Nephron (organoid): ENCODE measurements at regions not wholly inside any gene's neighbourhood (a gene's known extent, or its start where the extent isn't known, plus 50 kb on each side); places are given as distances from the start of the nearest gene placed in this dataset.

Experiments
- H3K27ac Mint-ChIP-seq, 3 experiments: 2 replicates each; pipeline ENCODE4 v1.8.0; 2020; ENCODE audit warnings: mixed read lengths in 3 of 3, mild to moderate bottlenecking in 2 of 3, moderate library complexity in 1 of 3
- H3K27me3 Mint-ChIP-seq: 2 replicates; pipeline ENCODE4 v1.8.0; 2021; ENCODE audit warnings: low read depth, mild to moderate bottlenecking, moderate library complexity, mixed read lengths
- H3K36me3 Mint-ChIP-seq: 2 replicates; pipeline ENCODE4 v1.8.0; 2020; ENCODE audit warnings: low read depth, mixed read lengths
- H3K4me1 Mint-ChIP-seq: 2 replicates; pipeline ENCODE4 v1.8.0; 2020; ENCODE audit warnings: mixed read lengths
- H3K4me3 Mint-ChIP-seq, 3 experiments: 2 replicates each; pipeline ENCODE4 v1.8.0; 2020; ENCODE audit warnings: mild to moderate bottlenecking in 3 of 3, mixed read lengths in 3 of 3, moderate library complexity in 2 of 3
- H3K9me3 Mint-ChIP-seq: 2 replicates; pipeline ENCODE4 v1.8.0; 2020; ENCODE audit warnings: mixed read lengths
- CTCF ChIP-seq, 3 experiments: fragments of 200-600 bp; sonication (generic); IDR thresholded peaks; one replicate each; pipeline ENCODE4 v1.5.0; 2021; ENCODE audit warnings: antibody characterized with exemption in 3 of 3; ENCODE audit not compliant: unreplicated experiment in 3 of 3

GRCh38 chr20:52494244-52494643 is 302.7 kb upstream of the ZFP64 start:
- no peak for TF ChIP-seq CTCF (IDR thresholded peaks at IDR 0.05; ENCODE audit: unreplicated experiment in 3 of 3)
- Mint-ChIP-seq H3K27ac (peak overlapping the region; percentile 37 to 41 (median 40)), H3K4me1 (peaks cover 26% of the 10 kb centered on the region), H3K4me3 (peak overlapping the region; percentile 38 to 61 (median 49)), H3K36me3 (no peaks in the 10 kb centered on the region), H3K27me3 (peaks cover 3% of the 10 kb centered on the region), H3K9me3 (peaks cover 5% of the 10 kb centered on the region)

GRCh38 chr20:52493171-52493721 is 301.7 kb upstream of the ZFP64 start:
- Mint-ChIP-seq H3K27me3 (peaks cover 3% of the 10 kb centered on the region), H3K36me3 (no peaks in the 10 kb centered on the region), H3K27ac (peak overlapping the region; percentile 76 to 93 (median 90)), H3K9me3 (peaks cover 5% of the 10 kb centered on the region), H3K4me1 (peaks cover 26% of the 10 kb centered on the region), H3K4me3 (peak overlapping the region; percentile 44 to 66 (median 66))
- TF ChIP-seq CTCF (IDR thresholded peaks at IDR 0.05; ENCODE audit: unreplicated experiment in 3 of 3) = no peak

DNA sequence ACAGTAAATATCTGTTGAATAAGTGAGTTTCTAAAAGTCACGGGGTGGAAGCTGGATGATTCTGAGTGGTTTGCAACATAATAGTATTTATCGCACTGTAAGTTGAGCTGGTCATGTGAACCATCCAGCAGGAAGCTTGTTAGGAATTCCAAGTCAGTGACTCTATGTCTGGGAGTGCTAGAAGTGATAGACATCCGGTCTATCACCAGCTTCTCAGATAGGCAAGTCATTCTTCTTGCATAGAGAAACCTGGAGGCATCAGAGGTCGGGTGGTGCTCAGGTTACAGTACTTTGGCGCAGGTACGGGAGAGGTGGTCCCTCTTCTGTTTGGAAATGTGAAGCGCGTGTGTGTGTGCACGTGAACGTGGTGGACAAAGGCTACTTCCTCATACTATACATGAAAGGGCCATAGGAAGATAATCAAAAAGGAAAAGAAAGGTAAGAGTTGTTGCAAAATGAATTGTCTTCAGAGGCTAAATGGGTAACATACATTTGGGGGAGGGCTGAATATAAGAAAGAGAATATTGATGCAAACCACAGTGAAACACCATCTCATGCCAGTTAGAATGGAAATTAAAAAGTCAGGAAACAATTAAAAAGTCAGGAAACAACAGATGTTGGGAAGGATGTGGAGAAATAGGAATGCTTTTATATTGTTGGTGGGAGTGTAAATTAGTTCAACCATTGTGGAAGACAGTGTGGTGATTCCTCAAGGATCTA is 299.3 kb upstream of the ZFP64 start:
- TF ChIP-seq CTCF (IDR thresholded peaks at IDR 0.05; ENCODE audit: unreplicated experiment in 3 of 3) = no peak
- Mint-ChIP-seq H3K9me3 (peaks cover 5% of the 10 kb centered on the region), H3K27ac (peak overlapping the region in 2 of 3 experiments; percentile 16 to 88), H3K4me1 (peaks cover 26% of the 10 kb centered on the region), H3K27me3 (no peaks in the 10 kb centered on the region), H3K4me3 (no peak overlapping the region), H3K36me3 (no peaks in the 10 kb centered on the region)

GRCh38 chr20:52484438-52484837 is 292.9 kb upstream of the ZFP64 start:
- no peak overlapping the region for H3K27ac Mint-ChIP-seq
- no peaks in the 10 kb centered on the region for H3K36me3 Mint-ChIP-seq

GRCh38 chr20:52483382-52483781 is 291.8 kb upstream of the ZFP64 start:
- Mint-ChIP-seq H3K27ac (no peak overlapping the region), H3K9me3 (peaks cover 2% of the 10 kb centered on the region), H3K27me3 (no peaks in the 10 kb centered on the region), H3K36me3 (no peaks in the 10 kb centered on the region), H3K4me1 (peaks cover 8% of the 10 kb centered on the region), H3K4me3 (no peak overlapping the region)
- no peak for TF ChIP-seq CTCF (IDR thresholded peaks at IDR 0.05; ENCODE audit: unreplicated experiment in 3 of 3)

More at GRCh38 chr20:52484438-52484837, 292.9 kb upstream of the ZFP64 start:
- Mint-ChIP-seq H3K27me3 (no peaks in the 10 kb centered on the region), H3K9me3 (peaks cover under 1% of the 10 kb centered on the region), H3K4me1 (peaks cover 8% of the 10 kb centered on the region), H3K4me3 (no peak overlapping the region)
- no peak for TF ChIP-seq CTCF (IDR thresholded peaks at IDR 0.05; ENCODE audit: unreplicated experiment in 3 of 3)

GRCh38 chr20:52482044-52482443 is 290.5 kb upstream of the ZFP64 start:
- H3K4me3 Mint-ChIP-seq = no peak overlapping the region
- H3K9me3 Mint-ChIP-seq = peaks cover 2% of the 10 kb centered on the region
- H3K36me3 Mint-ChIP-seq = no peaks in the 10 kb centered on the region
- no peaks in the 10 kb centered on the region for H3K27me3 Mint-ChIP-seq
- peak overlapping the region; percentile 84 to 91 (median 90) for H3K27ac Mint-ChIP-seq
- TF ChIP-seq CTCF (IDR thresholded peaks at IDR 0.05; ENCODE audit: unreplicated experiment in 3 of 3) = no peak
- H3K4me1 Mint-ChIP-seq = peaks cover 8% of the 10 kb centered on the region
